ENCODE measurements at regions not wholly inside any gene's neighbourhood (a gene's known extent, or its start where the extent isn't known, plus 50 kb on each side); places are given as distances from the start of the nearest gene placed in this dataset.

- TF ChIP-seq CTCF (conservative IDR thresholded peaks at IDR 0.05 in 1 of 2, IDR thresholded peaks at IDR 0.05 in 1 of 2; ENCODE audit: low read depth in 1 of 2, low read length in 2 of 2) (no peak), EZH2 (IDR thresholded peaks at IDR 0.05; ENCODE audit: low read length, missing control alignments) (no peak)
Observed at GRCh38 chr2:114122930-114123329, 233.0 kb downstream of the ACTR3 start.

Data from fibroblast of lung (primary cell).